ENCODE measurements at regions not wholly inside any gene's neighbourhood (a gene's known extent, or its start where the extent isn't known, plus 50 kb on each side); places are given as distances from the start of the nearest gene placed in this dataset.

DNA sequence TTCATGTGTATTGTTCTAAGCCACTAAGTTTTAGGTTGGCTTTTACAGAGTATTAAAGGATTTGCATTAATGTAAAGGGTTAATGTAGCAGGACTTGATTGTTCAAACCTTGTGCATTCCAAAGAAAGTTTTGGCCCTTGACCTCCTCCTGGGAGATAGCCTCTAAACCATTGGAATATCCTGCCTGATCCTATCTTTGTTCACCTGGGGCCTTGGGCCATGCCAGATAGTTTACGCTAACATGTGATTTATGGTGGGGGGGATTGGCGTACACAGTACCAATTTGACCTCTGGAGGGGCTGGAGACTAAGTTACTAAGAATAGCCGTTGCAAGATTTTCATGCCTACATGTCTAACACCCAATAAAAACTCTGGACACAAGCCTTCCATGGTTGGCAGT lies 1002.7 kb upstream of the PABPC4L start:
- TF ChIP-seq HDGF (IDR thresholded peaks at IDR 0.05; ENCODE audit: borderline replicate concordance) = no peak
- no peak for TF ChIP-seq SP1 (IDR thresholded peaks at IDR 0.05)
